ENCODE measurements at regions not wholly inside any gene's neighbourhood (a gene's known extent, or its start where the extent isn't known, plus 50 kb on each side); places are given as distances from the start of the nearest gene placed in this dataset.
"Not testable (repeated sequence)": the region's sequence is repeated elsewhere in the genome, so short reads cannot be mapped to it uniquely, and the experiment has no call there.

DNA sequence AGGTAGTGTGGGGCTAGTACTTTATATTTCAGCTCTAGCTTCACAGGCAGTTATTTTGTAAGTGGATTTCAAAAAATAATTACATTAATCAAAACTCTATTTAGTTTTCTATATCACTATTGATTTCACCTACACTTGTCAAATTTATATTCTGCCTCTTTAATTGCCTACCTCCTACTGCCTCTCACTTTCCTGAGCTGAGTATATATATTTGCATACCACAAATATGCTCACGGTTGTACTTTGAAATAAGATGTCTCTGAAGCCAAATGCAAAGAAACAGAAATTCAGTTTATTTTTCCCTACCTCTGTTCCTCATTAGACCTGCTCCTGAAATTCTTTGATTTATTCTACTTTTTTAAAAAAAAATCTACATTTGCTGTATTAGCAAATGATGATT lies 309.3 kb upstream of the TGFBR2 start:
- no peak for DNase-seq

- DNase-seq, result no peak
Observed at GRCh38 chr3:30299674-30300385, 306.6 kb upstream of the TGFBR2 start.

DNA sequence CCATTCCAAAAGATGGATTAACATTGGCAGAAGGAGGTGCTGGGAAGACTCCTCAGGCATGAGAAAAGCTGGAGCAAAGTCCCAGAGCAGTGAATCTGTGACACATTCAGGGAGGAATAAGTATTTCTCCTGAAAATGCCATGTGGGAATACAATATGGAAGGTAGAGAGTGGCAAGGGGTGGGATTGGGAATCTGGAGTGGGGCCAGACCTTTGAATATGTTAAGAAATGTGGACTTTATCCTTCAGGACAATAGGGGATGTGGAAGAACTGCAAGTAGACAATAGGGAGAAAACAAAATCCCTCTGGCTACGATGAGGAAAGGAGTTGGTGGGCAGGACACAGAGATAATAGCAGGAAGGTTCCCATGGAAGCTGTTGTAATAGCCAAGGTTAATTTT lies 305.6 kb upstream of the TGFBR2 start:
- DNase-seq, result no peak

GRCh38 chr3:30302027-30302426 lies 304.4 kb upstream of the TGFBR2 start:
- DNase-seq, result no peak

DNA sequence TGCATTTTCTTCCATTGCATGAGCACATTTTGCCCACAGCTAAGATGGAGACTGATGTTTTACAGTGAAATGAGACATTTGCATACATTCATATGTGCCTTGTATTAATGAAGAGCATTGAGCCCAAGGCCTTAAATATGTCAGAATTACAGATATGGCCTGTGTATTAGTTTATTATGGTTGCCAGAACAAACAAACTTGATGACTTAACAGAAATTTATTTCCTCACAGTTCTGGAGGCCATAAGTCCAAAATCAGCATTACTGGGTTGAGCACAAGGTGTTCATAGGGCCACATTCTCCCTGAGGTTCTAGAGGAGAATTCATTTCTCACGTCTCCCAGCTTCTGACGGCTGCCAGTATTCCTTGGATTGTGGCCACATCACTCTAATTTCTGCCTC lies 302.6 kb upstream of the TGFBR2 start:
- no peak for DNase-seq

DNA sequence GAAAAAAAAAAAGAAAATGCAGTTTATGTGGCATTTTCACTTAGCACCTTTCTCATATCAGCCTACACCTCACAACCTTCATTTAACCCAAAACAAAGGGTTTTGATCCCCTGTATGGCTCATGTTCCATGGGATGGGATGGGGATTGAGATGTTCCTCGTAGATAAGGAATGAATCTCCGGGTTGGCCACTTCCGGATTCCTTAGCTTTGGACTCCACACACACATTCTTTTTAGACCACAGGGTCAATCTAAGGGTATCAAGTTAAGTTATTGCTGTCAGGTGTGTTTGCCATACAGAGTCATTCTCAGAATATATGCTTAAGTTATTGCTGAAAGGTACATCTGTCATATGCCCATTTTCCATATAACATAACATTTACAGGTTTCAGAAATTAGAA lies 301.4 kb upstream of the TGFBR2 start:
- DNase-seq, result no peak

DNA sequence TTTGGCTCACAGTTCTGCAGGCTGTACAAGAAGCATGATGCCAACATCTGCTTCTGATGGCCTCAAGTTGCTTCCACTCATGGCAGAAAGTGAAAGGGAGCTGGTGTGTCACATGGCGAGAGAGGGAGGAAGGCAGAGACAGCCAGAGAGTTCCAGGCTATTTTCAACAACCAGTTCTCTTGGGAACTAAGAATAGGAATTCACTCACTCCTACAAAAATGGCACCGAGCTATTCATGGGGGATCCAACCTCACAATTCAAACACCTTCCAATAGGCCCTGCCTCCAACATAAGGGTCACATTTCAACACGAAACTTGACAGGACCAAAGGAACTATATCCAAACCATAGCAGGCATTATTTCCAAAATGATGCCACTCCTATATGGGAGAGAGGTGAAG lies 299.5 kb upstream of the TGFBR2 start:
- DNase-seq, result no peak

GRCh38 chr3:30307372-30307950 lies 298.9 kb upstream of the TGFBR2 start:
- DNase-seq, result no peak

GRCh38 chr3:30308131-30308530 lies 298.3 kb upstream of the TGFBR2 start:
- no peak for DNase-seq

- no peak for DNase-seq
Observed at GRCh38 chr3:30309961-30310954, 296.1 kb upstream of the TGFBR2 start.

DNA sequence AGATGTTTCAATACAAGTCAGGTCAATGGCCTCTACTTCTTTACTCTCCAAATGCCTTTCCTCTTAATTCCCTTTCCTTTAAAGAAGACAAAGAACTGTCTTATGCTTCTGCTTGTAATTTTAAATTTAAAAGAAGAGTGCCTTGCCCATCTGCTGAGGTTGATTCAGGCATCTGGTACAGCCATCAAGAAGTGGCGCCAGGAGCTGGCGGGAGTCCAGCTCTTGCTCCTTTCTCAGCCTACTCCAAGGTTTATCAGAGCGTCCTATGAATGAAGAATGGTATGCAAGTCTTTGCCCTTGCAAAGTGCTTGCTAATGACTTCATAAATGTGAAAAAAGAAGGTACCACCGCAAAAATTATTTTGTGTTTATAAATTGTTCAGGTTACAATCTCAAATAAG lies 294.6 kb upstream of the TGFBR2 start:
- peak in 1 of 51 donors; percentile 1 for DNase-seq

DNA sequence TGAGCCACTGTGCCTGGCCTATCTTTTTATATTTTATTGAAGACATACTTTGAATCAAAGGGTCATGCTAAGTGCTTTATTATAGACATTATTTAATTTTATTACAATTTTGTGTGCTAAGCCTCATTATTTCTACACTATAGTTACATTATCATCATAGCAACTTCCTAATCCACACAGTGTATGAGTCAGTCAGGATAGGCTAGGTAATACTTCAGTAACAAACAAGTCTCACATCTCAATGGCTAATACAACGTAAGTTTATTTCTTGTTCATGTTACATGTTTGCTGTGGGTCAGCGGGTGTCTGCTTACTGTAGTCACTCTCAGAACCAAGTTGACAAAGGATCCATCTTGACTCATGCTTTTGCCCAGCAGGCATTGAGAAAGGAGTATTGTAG lies 292.6 kb upstream of the TGFBR2 start:
- DNase-seq, result no peak

- DNase-seq, result no peak
Observed at GRCh38 chr3:30314757-30315325, 291.6 kb upstream of the TGFBR2 start.

GRCh38 chr3:30315447-30315846 lies 291.0 kb upstream of the TGFBR2 start:
- no peak for DNase-seq

DNA sequence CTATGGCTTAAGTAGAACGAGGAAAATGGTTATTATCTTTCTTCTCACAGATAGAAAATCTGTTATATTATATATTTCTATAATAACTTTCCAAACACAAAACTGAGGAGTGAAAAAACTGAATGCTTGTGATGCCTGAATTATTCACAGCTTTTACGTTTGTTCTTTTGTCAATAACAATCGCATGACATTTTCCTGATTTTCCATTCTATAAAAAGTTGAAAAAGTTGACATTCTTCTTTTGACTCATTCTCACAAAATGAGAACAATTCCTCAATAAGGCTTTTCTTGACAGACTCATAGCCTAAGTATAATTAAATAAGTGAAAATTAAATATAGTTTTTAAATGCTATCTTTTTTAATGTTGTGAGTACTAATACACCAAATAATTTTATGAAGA lies 288.8 kb upstream of the TGFBR2 start:
- DNase-seq, result no peak

DNA sequence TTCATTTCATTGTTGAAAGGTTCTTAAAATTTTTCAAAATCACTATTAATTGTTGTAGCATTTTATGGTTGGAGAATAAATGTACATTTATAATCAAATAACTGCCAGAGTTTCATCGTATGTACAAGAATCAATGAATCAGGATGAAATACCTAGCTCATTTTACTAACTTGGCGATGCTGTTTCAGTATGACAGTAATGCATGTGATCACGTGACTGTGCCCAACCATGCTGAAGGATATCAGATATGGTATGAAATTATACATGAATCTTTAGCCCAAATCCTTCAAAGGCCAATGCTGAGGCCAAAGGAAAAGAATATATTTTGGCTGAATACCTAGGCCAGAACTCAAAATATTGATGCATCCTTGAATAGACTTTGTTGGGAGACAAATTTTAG lies 288.3 kb upstream of the TGFBR2 start:
- no peak for DNase-seq

DNA sequence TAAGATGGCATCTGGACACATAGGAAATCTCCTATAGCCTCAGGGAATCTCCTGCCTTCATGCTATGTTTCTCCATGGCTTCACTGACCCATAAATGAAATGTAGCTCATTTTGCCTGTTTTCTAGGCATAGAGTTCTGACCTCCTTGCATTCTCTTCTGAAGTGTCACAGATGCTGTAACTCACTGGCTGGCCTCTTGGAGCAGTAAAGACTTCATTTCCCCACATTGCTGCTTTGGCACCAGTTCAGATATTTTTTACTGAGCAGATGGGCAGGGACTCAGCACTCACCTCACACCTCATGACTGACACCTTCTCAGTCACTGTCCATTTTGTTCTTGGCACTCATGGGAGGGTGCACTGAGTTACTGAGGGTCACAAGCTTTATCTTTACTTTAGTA lies 286.7 kb upstream of the TGFBR2 start:
- no peak for DNase-seq

DNA sequence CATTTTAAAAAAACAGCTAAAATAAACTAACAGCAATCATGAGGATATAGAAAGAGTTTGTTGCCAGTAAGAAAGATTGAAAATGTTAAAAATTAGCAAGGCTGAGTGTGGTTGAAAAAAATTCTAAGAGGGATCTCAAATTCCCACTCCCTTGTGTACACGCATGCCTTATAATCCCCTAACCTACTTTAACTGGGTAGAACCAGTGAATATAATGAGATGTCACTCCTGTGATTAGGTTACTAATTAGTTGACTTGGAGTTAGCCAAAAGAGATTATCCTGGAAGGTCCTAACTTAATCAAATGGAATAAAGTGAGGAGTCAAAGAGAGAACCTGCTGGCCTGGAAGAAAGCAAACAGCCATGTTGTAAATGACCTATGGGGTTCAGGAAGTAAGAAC lies 286.0 kb upstream of the TGFBR2 start:
- no peak for DNase-seq

GRCh38 chr3:30321065-30321464 lies 285.3 kb upstream of the TGFBR2 start:
- no peak for DNase-seq

GRCh38 chr3:30323649-30324048 lies 282.8 kb upstream of the TGFBR2 start:
- not testable (repeated sequence) for DNase-seq

GRCh38 chr3:30324587-30324986 lies 281.8 kb upstream of the TGFBR2 start:
- no peak for DNase-seq

GRCh38 chr3:30327976-30328375 lies 278.4 kb upstream of the TGFBR2 start:
- DNase-seq, result not testable (repeated sequence)

Data from hypothalamus (tissue), 51 donors.